Calu3 (cell line): ENCODE measurements at regions not wholly inside any gene's neighbourhood (a gene's known extent, or its start where the extent isn't known, plus 50 kb on each side); places are given as distances from the start of the nearest gene placed in this dataset.
"Not testable (repeated sequence)": the region's sequence is repeated elsewhere in the genome, so short reads cannot be mapped to it uniquely, and the experiment has no call there.

Experiments
- BruUV-seq: library from RNA; stranded (reverse); fragments of 400-500 nt; replicated peaks from 2 replicates; lab custom pipeline; 2021; lab: Mats Ljungman, UMichigan
- CTCF ChIA-PET: fragments of 300-600 bp; sonication (Branson Sonifier 250); formaldehyde crosslinking; loops from one replicate; lab custom pipeline; 2022; ENCODE audit warnings: antibody characterized with exemption; lab: Charles Lee
- DNase-seq: peaks from one replicate; pipeline ENCODE4 v3.0.0; 2022
- H3K27ac Mint-ChIP-seq: one replicate; pipeline ENCODE4 v1.8.0; 2022; ENCODE audit warnings: mixed read lengths; ENCODE audit not compliant: unreplicated experiment
- H3K27me3 Mint-ChIP-seq: one replicate; pipeline ENCODE4 v1.8.0; 2022; ENCODE audit warnings: mixed read lengths; ENCODE audit not compliant: unreplicated experiment
- H3K36me3 Mint-ChIP-seq: one replicate; pipeline ENCODE4 v1.8.0; 2022; ENCODE audit warnings: mild to moderate bottlenecking, moderate library complexity, mixed read lengths; ENCODE audit not compliant: insufficient read depth, unreplicated experiment
- H3K4me1 Mint-ChIP-seq: one replicate; pipeline ENCODE4 v1.8.0; 2022; ENCODE audit warnings: mild to moderate bottlenecking, low read depth, mixed read lengths; ENCODE audit not compliant: unreplicated experiment
- H3K4me3 Mint-ChIP-seq: one replicate; pipeline ENCODE4 v1.8.0; 2022; ENCODE audit warnings: mild to moderate bottlenecking, low read depth, moderate library complexity, mixed read lengths; ENCODE audit not compliant: unreplicated experiment
- H3K9me3 Mint-ChIP-seq: one replicate; pipeline ENCODE4 v1.8.0; 2022; ENCODE audit warnings: low read depth, mixed read lengths; ENCODE audit not compliant: unreplicated experiment
- intact Hi-C: fragments of 100-400 bp; cut with micrococcal nuclease; formaldehyde crosslinking; loops from one replicate; pipeline ENCODE4 v1.10.0; 2022; ENCODE audit not compliant: unreplicated experiment
- TF ChIP-seq, protein P1 (sequence below): fragments of 200-600 bp; IDR thresholded peaks from one replicate; pipeline ENCODE4 v1.8.0; 2022; ENCODE audit warnings: antibody characterized with exemption; ENCODE audit not compliant: unreplicated experiment

DNA sequence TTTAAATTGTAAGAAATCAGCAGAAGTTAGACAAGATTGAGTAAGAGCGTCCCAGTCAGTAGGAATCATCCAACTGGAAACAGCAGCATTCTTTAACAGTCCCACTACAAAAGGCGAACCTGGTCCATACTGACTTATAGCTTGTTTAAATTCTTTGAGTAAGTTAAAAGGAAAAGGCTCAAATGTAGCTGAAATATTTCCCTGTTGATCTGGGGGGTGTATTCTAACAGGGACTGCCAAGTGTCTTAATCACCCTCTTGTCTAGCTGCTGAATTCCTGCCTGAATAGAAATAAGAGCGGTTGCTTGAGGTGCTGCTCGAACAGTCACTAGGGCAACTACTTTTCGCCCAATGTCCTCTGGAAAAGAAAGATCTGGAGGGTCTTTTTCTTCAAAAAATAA is 56.4 kb upstream of the FMNL2 start:
- TF ChIP-seq, protein P1, sequence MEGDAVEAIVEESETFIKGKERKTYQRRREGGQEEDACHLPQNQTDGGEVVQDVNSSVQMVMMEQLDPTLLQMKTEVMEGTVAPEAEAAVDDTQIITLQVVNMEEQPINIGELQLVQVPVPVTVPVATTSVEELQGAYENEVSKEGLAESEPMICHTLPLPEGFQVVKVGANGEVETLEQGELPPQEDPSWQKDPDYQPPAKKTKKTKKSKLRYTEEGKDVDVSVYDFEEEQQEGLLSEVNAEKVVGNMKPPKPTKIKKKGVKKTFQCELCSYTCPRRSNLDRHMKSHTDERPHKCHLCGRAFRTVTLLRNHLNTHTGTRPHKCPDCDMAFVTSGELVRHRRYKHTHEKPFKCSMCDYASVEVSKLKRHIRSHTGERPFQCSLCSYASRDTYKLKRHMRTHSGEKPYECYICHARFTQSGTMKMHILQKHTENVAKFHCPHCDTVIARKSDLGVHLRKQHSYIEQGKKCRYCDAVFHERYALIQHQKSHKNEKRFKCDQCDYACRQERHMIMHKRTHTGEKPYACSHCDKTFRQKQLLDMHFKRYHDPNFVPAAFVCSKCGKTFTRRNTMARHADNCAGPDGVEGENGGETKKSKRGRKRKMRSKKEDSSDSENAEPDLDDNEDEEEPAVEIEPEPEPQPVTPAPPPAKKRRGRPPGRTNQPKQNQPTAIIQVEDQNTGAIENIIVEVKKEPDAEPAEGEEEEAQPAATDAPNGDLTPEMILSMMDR = no peak
- no peaks in the 10 kb centered on the region for H3K4me1 Mint-ChIP-seq
- no TSS peak for BruUV-seq
- CTCF ChIA-PET = no interaction called here
- H3K36me3 Mint-ChIP-seq = no peaks in the 10 kb centered on the region
- no peak for DNase-seq
- H3K4me3 Mint-ChIP-seq = no peak overlapping the region
- H3K27ac Mint-ChIP-seq = no peak overlapping the region
- peaks cover 8% of the 10 kb centered on the region for H3K9me3 Mint-ChIP-seq
- H3K27me3 Mint-ChIP-seq = peaks cover 10% of the 10 kb centered on the region
- intact Hi-C loops = no loop called here

DNA sequence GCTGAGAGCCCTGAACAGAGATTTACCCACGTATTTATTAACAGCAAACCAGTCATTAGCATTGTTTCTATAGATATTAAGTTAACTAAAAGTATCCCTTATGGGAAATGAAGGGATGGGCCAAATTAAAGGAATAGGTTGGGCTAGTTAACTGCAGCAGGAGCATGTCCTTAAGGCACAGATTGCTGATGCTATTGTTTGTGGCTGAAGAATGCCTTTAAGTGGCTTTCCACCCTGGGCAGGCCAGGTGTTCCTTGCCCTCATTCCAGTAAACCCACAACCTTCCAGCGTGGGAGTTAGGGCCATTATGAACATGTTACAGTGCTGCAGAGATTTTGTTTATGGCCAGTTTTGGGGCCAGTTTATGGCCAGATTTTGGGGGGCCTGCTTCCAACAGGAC is 55.6 kb upstream of the FMNL2 start:
- H3K27me3 Mint-ChIP-seq = peaks cover 15% of the 10 kb centered on the region
- BruUV-seq, CTCF ChIA-PET, H3K4me1 Mint-ChIP-seq, DNase-seq, H3K9me3 Mint-ChIP-seq, H3K36me3 Mint-ChIP-seq, H3K27ac Mint-ChIP-seq, intact Hi-C loops, H3K4me3 Mint-ChIP-seq: not testable (repeated sequence)

DNA sequence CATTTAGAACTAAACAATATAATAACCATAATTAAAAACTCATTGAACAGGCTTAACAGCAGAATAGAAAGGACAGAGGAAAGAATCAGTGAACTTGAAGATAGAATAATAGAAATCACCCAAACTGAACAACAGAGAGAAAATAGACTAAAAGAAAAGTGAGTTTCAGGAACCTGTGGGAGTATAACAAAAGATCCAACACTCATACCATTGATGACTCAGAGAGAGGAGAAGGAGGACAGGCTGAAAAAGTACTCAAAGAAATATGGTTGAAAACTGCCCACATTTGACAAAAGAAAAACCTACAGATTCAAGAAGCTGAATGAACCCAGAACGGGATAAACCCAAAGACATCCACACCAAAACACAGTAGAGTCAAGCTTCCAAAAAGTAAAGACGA is 54.2 kb upstream of the FMNL2 start:
- H3K4me3 Mint-ChIP-seq = no peak overlapping the region
- BruUV-seq = no TSS peak
- peaks cover 28% of the 10 kb centered on the region for H3K27me3 Mint-ChIP-seq
- H3K9me3 Mint-ChIP-seq = peaks cover 8% of the 10 kb centered on the region
- no peaks in the 10 kb centered on the region for H3K36me3 Mint-ChIP-seq
- CTCF ChIA-PET = no interaction called here
- H3K4me1 Mint-ChIP-seq = no peaks in the 10 kb centered on the region
- intact Hi-C loops = no loop called here
- DNase-seq = no peak
- no peak overlapping the region for H3K27ac Mint-ChIP-seq
- TF ChIP-seq, protein P1 = no peak

DNA sequence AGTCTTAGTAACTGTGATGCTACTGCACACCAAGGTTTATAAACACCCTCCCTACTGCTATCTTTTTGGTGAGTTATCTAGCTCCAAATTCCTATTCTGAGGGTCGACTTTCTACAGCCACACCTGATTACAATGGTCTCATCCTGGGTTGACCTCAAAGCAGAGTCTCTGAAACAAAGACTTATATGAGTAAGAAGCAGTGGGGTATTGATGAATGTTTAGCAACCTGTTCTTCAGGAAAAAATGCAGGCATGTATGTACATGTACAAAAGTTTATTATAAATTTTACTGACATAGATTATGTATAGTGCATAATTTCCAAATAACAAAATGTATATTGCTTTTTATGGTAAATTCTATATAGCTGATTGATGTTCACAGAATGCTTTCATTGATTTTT is 51.6 kb upstream of the FMNL2 start:
- Mint-ChIP-seq H3K4me1 (no peaks in the 10 kb centered on the region), H3K36me3 (no peaks in the 10 kb centered on the region), H3K27me3 (peaks cover 28% of the 10 kb centered on the region), H3K9me3 (peaks cover 5% of the 10 kb centered on the region), H3K4me3 (no peak overlapping the region), H3K27ac (no peak overlapping the region)
- TF ChIP-seq, protein P1 = no peak
- no peak for DNase-seq
- intact Hi-C loops = no loop called here
- BruUV-seq = no TSS peak
- CTCF ChIA-PET = no interaction called here

DNA sequence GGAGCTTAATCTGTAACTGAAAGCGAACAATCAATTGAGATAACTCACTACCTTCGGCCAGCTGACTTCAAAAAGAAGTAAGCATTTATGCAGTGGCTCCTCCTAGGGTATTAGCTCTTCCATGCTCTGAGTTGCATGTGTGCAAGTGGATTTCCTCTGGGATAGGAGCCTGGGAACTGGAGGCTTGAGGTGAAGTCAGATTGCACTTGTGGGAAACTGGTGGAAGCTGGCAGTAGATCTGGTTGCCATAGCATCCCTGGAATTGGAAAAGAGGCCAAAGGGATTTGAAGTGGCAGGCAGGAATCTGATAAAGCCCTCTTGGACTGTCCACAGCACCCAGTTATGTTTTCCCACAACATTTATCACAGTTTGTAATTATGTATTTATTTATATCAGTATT is 50.6 kb upstream of the FMNL2 start:
- TF ChIP-seq, protein P1 = no peak
- intact Hi-C loops = no loop called here
- Mint-ChIP-seq H3K4me3 (no peak overlapping the region), H3K27me3 (peaks cover 28% of the 10 kb centered on the region), H3K4me1 (no peaks in the 10 kb centered on the region), H3K27ac (no peak overlapping the region), H3K36me3 (no peaks in the 10 kb centered on the region), H3K9me3 (peaks cover 3% of the 10 kb centered on the region)
- no TSS peak for BruUV-seq
- no peak for DNase-seq
- CTCF ChIA-PET = no interaction called here
